Activated naive CD4-positive, alpha-beta T cell treated with anti-CD3 and anti-CD28 coated beads for 36 hours (primary cell): ENCODE measurements at regions not wholly inside any gene's neighbourhood (a gene's known extent, or its start where the extent isn't known, plus 50 kb on each side); places are given as distances from the start of the nearest gene placed in this dataset.

ENCODE experiments used
- CTCF ChIA-PET: fragments of 350-600 bp; sonication (Branson Sonifier 250); formaldehyde crosslinking; loops from one replicate; lab custom pipeline; 2021; ENCODE audit warnings: antibody characterized with exemption; lab: Charles Lee
- DNase-seq: peaks from one replicate; pipeline ENCODE4 v3.0.0-alpha.2; 2020
- H3K27ac Mint-ChIP-seq: one replicate; pipeline ENCODE4 v1.8.0; 2021; ENCODE audit warnings: mild to moderate bottlenecking, mixed read lengths
- H3K27me3 Mint-ChIP-seq: one replicate; pipeline ENCODE4 v1.8.0; 2021; ENCODE audit warnings: low read depth, mixed read lengths
- H3K36me3 Mint-ChIP-seq: one replicate; pipeline ENCODE4 v1.8.0; 2021; ENCODE audit warnings: low read depth, mixed read lengths
- H3K4me1 Mint-ChIP-seq: one replicate; pipeline ENCODE4 v1.8.0; 2021; ENCODE audit warnings: low read depth, mixed read lengths
- H3K4me3 Mint-ChIP-seq: one replicate; pipeline ENCODE4 v1.8.0; 2021; ENCODE audit warnings: mild to moderate bottlenecking, moderate library complexity, mixed read lengths
- H3K9me3 Mint-ChIP-seq: one replicate; pipeline ENCODE4 v1.8.0; 2021; ENCODE audit warnings: mixed read lengths
- intact Hi-C: fragments of 100-400 bp; cut with micrococcal nuclease; formaldehyde crosslinking; loops from one replicate; pipeline ENCODE4 v1.15.1; 2023

- Mint-ChIP-seq H3K27ac (no peak overlapping the region), H3K9me3 (peaks cover 3% of the 10 kb centered on the region), H3K4me3 (no peak overlapping the region), H3K27me3 (no peaks in the 10 kb centered on the region), H3K4me1 (no peaks in the 10 kb centered on the region), H3K36me3 (no peaks in the 10 kb centered on the region)
- DNase-seq = no peak
- intact Hi-C loops = no loop called here
- CTCF ChIA-PET = no interaction called here
These were observed 990.3 kb upstream of the ZNF722 start for GRCh38 chr7:63008366-63008765.

- peaks cover 12% of the 10 kb centered on the region for H3K9me3 Mint-ChIP-seq
- no peaks in the 10 kb centered on the region for H3K36me3 Mint-ChIP-seq
- H3K27me3 Mint-ChIP-seq = no peaks in the 10 kb centered on the region
- H3K4me3 Mint-ChIP-seq = no peak overlapping the region
- H3K4me1 Mint-ChIP-seq = no peaks in the 10 kb centered on the region
- intact Hi-C loops = no loop called here
- CTCF ChIA-PET = no interaction called here
- no peak for DNase-seq
- no peak overlapping the region for H3K27ac Mint-ChIP-seq
These were observed 988.9 kb upstream of the ZNF722 start for GRCh38 chr7:63009771-63010170.

- intact Hi-C loops = no loop called here
- Mint-ChIP-seq H3K9me3 (peaks cover 19% of the 10 kb centered on the region), H3K4me3 (no peak overlapping the region), H3K27ac (no peak overlapping the region), H3K27me3 (no peaks in the 10 kb centered on the region), H3K4me1 (no peaks in the 10 kb centered on the region), H3K36me3 (peaks cover 3% of the 10 kb centered on the region)
- no peak for DNase-seq
- CTCF ChIA-PET = no interaction called here
These were observed 985.9 kb upstream of the ZNF722 start for GRCh38 chr7:63012633-63013183.

- no peak for DNase-seq
- Mint-ChIP-seq H3K27me3 (no peaks in the 10 kb centered on the region), H3K27ac (no peak overlapping the region), H3K36me3 (peaks cover 3% of the 10 kb centered on the region), H3K4me3 (no peak overlapping the region), H3K9me3 (peaks cover 26% of the 10 kb centered on the region), H3K4me1 (no peaks in the 10 kb centered on the region)
- CTCF ChIA-PET = interaction anchor here (1.9 kb wide), 1 partner anchor 9 kb away, joined by 6 read pairs; no protein-coding TSS in a partner anchor
- intact Hi-C loops = no loop called here
These were observed 983.9 kb upstream of the ZNF722 start for GRCh38 chr7:63014792-63015191.

GRCh38 chr7:63023182-63023787 is 975.4 kb upstream of the ZNF722 start:
- no peak for DNase-seq
- Mint-ChIP-seq H3K27me3 (no peaks in the 10 kb centered on the region), H3K4me3 (no peak overlapping the region), H3K36me3 (peaks cover 2% of the 10 kb centered on the region), H3K9me3 (peaks cover 30% of the 10 kb centered on the region), H3K27ac (no peak overlapping the region), H3K4me1 (no peaks in the 10 kb centered on the region)
- CTCF ChIA-PET = no interaction called here
- intact Hi-C loops = no loop called here

- DNase-seq = no peak
- Mint-ChIP-seq H3K9me3 (peaks cover 27% of the 10 kb centered on the region), H3K27ac (no peak overlapping the region), H3K27me3 (no peaks in the 10 kb centered on the region), H3K4me1 (no peaks in the 10 kb centered on the region), H3K4me3 (no peak overlapping the region), H3K36me3 (peaks cover 2% of the 10 kb centered on the region)
- CTCF ChIA-PET = no interaction called here
- intact Hi-C loops = no loop called here
These were observed 974.2 kb upstream of the ZNF722 start for GRCh38 chr7:63024446-63024845.

GRCh38 chr7:63025815-63026214 is 972.8 kb upstream of the ZNF722 start:
- Mint-ChIP-seq H3K27ac (no peak overlapping the region), H3K27me3 (no peaks in the 10 kb centered on the region), H3K4me1 (no peaks in the 10 kb centered on the region), H3K9me3 (peaks cover 28% of the 10 kb centered on the region), H3K4me3 (no peak overlapping the region), H3K36me3 (peaks cover 2% of the 10 kb centered on the region)
- DNase-seq = no peak
- CTCF ChIA-PET = no interaction called here
- intact Hi-C loops = no loop called here

- CTCF ChIA-PET = no interaction called here
- Mint-ChIP-seq H3K36me3 (peaks cover 2% of the 10 kb centered on the region), H3K9me3 (peaks cover 35% of the 10 kb centered on the region), H3K27me3 (no peaks in the 10 kb centered on the region), H3K27ac (no peak overlapping the region), H3K4me1 (no peaks in the 10 kb centered on the region), H3K4me3 (no peak overlapping the region)
- no peak for DNase-seq
- intact Hi-C loops = no loop called here
These were observed 971.6 kb upstream of the ZNF722 start for GRCh38 chr7:63027075-63027474.

GRCh38 chr7:63028376-63029206 is 970.1 kb upstream of the ZNF722 start:
- H3K9me3 Mint-ChIP-seq = peaks cover 31% of the 10 kb centered on the region
- no peaks in the 10 kb centered on the region for H3K4me1 Mint-ChIP-seq
- no peak overlapping the region for H3K4me3 Mint-ChIP-seq
- DNase-seq = no peak
- H3K27ac Mint-ChIP-seq = no peak overlapping the region
- intact Hi-C loops = no loop called here
- CTCF ChIA-PET = no interaction called here
- H3K36me3 Mint-ChIP-seq = peaks cover 2% of the 10 kb centered on the region
- H3K27me3 Mint-ChIP-seq = no peaks in the 10 kb centered on the region

GRCh38 chr7:63029207-63029522 is 969.5 kb upstream of the ZNF722 start:
- Mint-ChIP-seq H3K4me3 (no peak overlapping the region), H3K27ac (no peak overlapping the region), H3K9me3 (peaks cover 32% of the 10 kb centered on the region), H3K4me1 (no peaks in the 10 kb centered on the region), H3K27me3 (no peaks in the 10 kb centered on the region), H3K36me3 (peaks cover under 1% of the 10 kb centered on the region)
- intact Hi-C loops = no loop called here
- DNase-seq = no peak
- CTCF ChIA-PET = no interaction called here

GRCh38 chr7:63030061-63030460 is 968.6 kb upstream of the ZNF722 start:
- Mint-ChIP-seq H3K4me3 (no peak overlapping the region), H3K27me3 (no peaks in the 10 kb centered on the region), H3K4me1 (no peaks in the 10 kb centered on the region), H3K36me3 (no peaks in the 10 kb centered on the region), H3K9me3 (peaks cover 26% of the 10 kb centered on the region), H3K27ac (no peak overlapping the region)
- CTCF ChIA-PET = no interaction called here
- intact Hi-C loops = no loop called here
- DNase-seq = no peak

GRCh38 chr7:63031838-63032436 is 966.7 kb upstream of the ZNF722 start:
- H3K4me3 Mint-ChIP-seq = no peak overlapping the region
- intact Hi-C loops = no loop called here
- CTCF ChIA-PET = no interaction called here
- no peaks in the 10 kb centered on the region for H3K4me1 Mint-ChIP-seq
- no peaks in the 10 kb centered on the region for H3K36me3 Mint-ChIP-seq
- peaks cover 25% of the 10 kb centered on the region for H3K9me3 Mint-ChIP-seq
- no peak overlapping the region for H3K27ac Mint-ChIP-seq
- no peaks in the 10 kb centered on the region for H3K27me3 Mint-ChIP-seq
- DNase-seq = no peak
